ENCODE measurements at regions not wholly inside any gene's neighbourhood (a gene's known extent, or its start where the extent isn't known, plus 50 kb on each side); places are given as distances from the start of the nearest gene placed in this dataset.

- WGBS (ENCODE audit: insufficient coverage), result 40% methylated on average over 2 of the region's 4 CpGs
- DNase-seq, result no peak
- no peak overlapping the region for H3K4me3 ChIP-seq (ENCODE audit: low read length)
- no peaks in the 10 kb centered on the region for H3K27me3 ChIP-seq (ENCODE audit: control insufficient read depth, insufficient read depth, low read length)
- H3K27ac ChIP-seq (ENCODE audit: low read length), result no peak overlapping the region
- no peaks in the 10 kb centered on the region for H3K36me3 ChIP-seq (ENCODE audit: control insufficient read depth, insufficient read depth, low read length)
- no peaks in the 10 kb centered on the region for H3K9me3 ChIP-seq (replicated peaks; ENCODE audit: control insufficient read depth, low read depth, low read length)
- H3K4me1 ChIP-seq (ENCODE audit: control insufficient read depth, insufficient read depth, low read length), result no peaks in the 10 kb centered on the region
Observed at GRCh38 chr4:156710365-156711192, 261.0 kb downstream of the PDGFC start.

GRCh38 chr4:156705311-156705710 lies 266.3 kb downstream of the PDGFC start:
- H3K4me3 ChIP-seq (ENCODE audit: low read length), result no peak overlapping the region
- WGBS (ENCODE audit: insufficient coverage), result no CpG with 5 or more reads among the region's 1 CpG
- H3K27ac ChIP-seq (ENCODE audit: low read length), result no peak overlapping the region
- no peaks in the 10 kb centered on the region for H3K36me3 ChIP-seq (ENCODE audit: control insufficient read depth, insufficient read depth, low read length)
- H3K4me1 ChIP-seq (ENCODE audit: control insufficient read depth, insufficient read depth, low read length), result no peaks in the 10 kb centered on the region
- no peaks in the 10 kb centered on the region for H3K9me3 ChIP-seq (replicated peaks; ENCODE audit: control insufficient read depth, low read depth, low read length)
- H3K27me3 ChIP-seq (ENCODE audit: control insufficient read depth, insufficient read depth, low read length), result no peaks in the 10 kb centered on the region
- no peak for DNase-seq

DNA sequence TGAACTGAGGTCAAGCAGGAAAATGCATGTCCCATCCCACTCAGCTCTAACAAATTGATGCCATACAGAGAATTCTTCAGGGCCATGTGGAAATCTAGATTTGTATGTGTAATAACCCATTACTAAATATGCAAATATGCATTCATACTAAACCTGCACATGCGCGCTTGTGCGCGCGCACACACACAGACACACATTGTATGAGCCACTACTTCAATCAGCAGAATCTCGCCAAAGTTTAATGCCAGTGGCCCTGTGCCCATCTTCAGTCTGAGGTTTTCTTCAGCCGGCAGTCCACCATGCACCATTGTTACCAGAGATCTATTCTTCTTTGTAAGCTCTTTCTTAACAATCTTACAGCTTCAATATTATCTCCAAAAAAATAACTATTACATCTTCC lies 276.4 kb downstream of the PDGFC start:
- Histone ChIP-seq H3K27ac (ENCODE audit: low read length) (no peak overlapping the region), H3K4me1 (ENCODE audit: control insufficient read depth, insufficient read depth, low read length) (no peaks in the 10 kb centered on the region), H3K27me3 (ENCODE audit: control insufficient read depth, insufficient read depth, low read length) (no peaks in the 10 kb centered on the region), H3K4me3 (ENCODE audit: low read length) (no peak overlapping the region), H3K9me3 (replicated peaks; ENCODE audit: control insufficient read depth, low read depth, low read length) (no peaks in the 10 kb centered on the region), H3K36me3 (ENCODE audit: control insufficient read depth, insufficient read depth, low read length) (no peaks in the 10 kb centered on the region)
- WGBS (ENCODE audit: insufficient coverage), result 78% methylated on average over 7 of the region's 7 CpGs
- DNase-seq, result no peak

- no peaks in the 10 kb centered on the region for H3K36me3 ChIP-seq (ENCODE audit: control insufficient read depth, insufficient read depth, low read length)
- H3K4me1 ChIP-seq (ENCODE audit: control insufficient read depth, insufficient read depth, low read length), result no peaks in the 10 kb centered on the region
- H3K27ac ChIP-seq (ENCODE audit: low read length), result no peak overlapping the region
- DNase-seq, result no peak
- WGBS (ENCODE audit: insufficient coverage), result 48% methylated on average over 3 of the region's 3 CpGs
- H3K9me3 ChIP-seq (replicated peaks; ENCODE audit: control insufficient read depth, low read depth, low read length), result no peaks in the 10 kb centered on the region
- no peak overlapping the region for H3K4me3 ChIP-seq (ENCODE audit: low read length)
- no peaks in the 10 kb centered on the region for H3K27me3 ChIP-seq (ENCODE audit: control insufficient read depth, insufficient read depth, low read length)
Observed at GRCh38 chr4:156694413-156694812, 277.2 kb downstream of the PDGFC start.

GRCh38 chr4:156693557-156693956 lies 278.0 kb downstream of the PDGFC start:
- Histone ChIP-seq H3K9me3 (replicated peaks; ENCODE audit: control insufficient read depth, low read depth, low read length) (no peaks in the 10 kb centered on the region), H3K27ac (ENCODE audit: low read length) (no peak overlapping the region), H3K4me1 (ENCODE audit: control insufficient read depth, insufficient read depth, low read length) (no peaks in the 10 kb centered on the region), H3K27me3 (ENCODE audit: control insufficient read depth, insufficient read depth, low read length) (no peaks in the 10 kb centered on the region), H3K4me3 (ENCODE audit: low read length) (no peak overlapping the region), H3K36me3 (ENCODE audit: control insufficient read depth, insufficient read depth, low read length) (no peaks in the 10 kb centered on the region)
- no peak for DNase-seq
- WGBS (ENCODE audit: insufficient coverage), result no CpG with 5 or more reads among the region's 1 CpG

DNA sequence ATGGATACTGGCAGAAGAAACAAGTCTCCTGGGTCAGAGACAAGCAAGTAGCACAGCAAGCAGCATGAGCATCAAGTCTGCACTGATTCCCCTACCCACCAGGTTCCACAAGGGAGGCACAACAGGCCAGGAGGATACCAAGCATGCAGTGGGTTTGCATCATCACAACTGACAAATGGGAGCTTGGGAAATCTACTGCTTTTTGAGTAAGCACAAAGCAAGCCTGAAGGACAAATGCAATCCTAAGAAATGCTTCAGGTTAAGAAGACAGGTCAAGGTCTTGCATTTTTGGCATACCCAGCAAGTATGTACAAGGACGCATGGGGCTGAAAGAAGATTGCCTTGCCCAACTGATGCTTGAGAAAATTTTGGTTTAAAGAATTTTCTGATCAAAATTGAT lies 279.6 kb downstream of the PDGFC start:
- no CpG with 5 or more reads among the region's 1 CpG for WGBS (ENCODE audit: insufficient coverage)
- Histone ChIP-seq H3K27me3 (ENCODE audit: control insufficient read depth, insufficient read depth, low read length) (no peaks in the 10 kb centered on the region), H3K27ac (ENCODE audit: low read length) (no peak overlapping the region), H3K4me1 (ENCODE audit: control insufficient read depth, insufficient read depth, low read length) (no peaks in the 10 kb centered on the region), H3K9me3 (replicated peaks; ENCODE audit: control insufficient read depth, low read depth, low read length) (no peaks in the 10 kb centered on the region), H3K4me3 (ENCODE audit: low read length) (no peak overlapping the region), H3K36me3 (ENCODE audit: control insufficient read depth, insufficient read depth, low read length) (no peaks in the 10 kb centered on the region)
- no peak for DNase-seq

- no peaks in the 10 kb centered on the region for H3K27me3 ChIP-seq (ENCODE audit: control insufficient read depth, insufficient read depth, low read length)
- H3K27ac ChIP-seq (ENCODE audit: low read length), result no peak overlapping the region
- no peaks in the 10 kb centered on the region for H3K9me3 ChIP-seq (replicated peaks; ENCODE audit: control insufficient read depth, low read depth, low read length)
- no CpG with 5 or more reads among the region's 2 CpGs for WGBS (ENCODE audit: insufficient coverage)
- no peak for DNase-seq
- no peaks in the 10 kb centered on the region for H3K36me3 ChIP-seq (ENCODE audit: control insufficient read depth, insufficient read depth, low read length)
- no peak overlapping the region for H3K4me3 ChIP-seq (ENCODE audit: low read length)
- no peaks in the 10 kb centered on the region for H3K4me1 ChIP-seq (ENCODE audit: control insufficient read depth, insufficient read depth, low read length)
Observed at GRCh38 chr4:156690572-156690971, 281.0 kb downstream of the PDGFC start.

DNA sequence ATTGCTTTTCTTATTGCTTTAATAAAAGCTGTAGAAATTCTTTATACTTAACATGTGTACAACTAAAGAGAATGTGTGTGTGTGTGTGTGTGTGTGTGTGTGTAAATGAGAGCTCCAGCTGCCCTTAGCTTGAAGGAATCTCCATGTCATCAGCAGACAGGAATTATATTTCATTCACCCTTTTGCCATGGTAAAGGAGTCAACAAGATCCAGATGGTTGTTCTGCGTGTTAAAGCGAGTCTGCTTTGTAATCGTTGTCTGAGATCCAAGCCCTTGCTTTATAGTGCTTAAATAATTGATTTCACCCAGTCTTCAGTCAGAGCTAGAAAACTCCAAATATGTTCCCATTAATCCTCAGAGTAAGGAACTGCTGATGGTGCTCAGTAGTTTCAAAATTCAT lies 285.5 kb downstream of the PDGFC start:
- no peaks in the 10 kb centered on the region for H3K9me3 ChIP-seq (replicated peaks; ENCODE audit: control insufficient read depth, low read depth, low read length)
- WGBS (ENCODE audit: insufficient coverage), result no CpG with 5 or more reads among the region's 3 CpGs
- no peaks in the 10 kb centered on the region for H3K36me3 ChIP-seq (ENCODE audit: control insufficient read depth, insufficient read depth, low read length)
- no peak overlapping the region for H3K27ac ChIP-seq (ENCODE audit: low read length)
- H3K4me3 ChIP-seq (ENCODE audit: low read length), result no peak overlapping the region
- H3K4me1 ChIP-seq (ENCODE audit: control insufficient read depth, insufficient read depth, low read length), result no peaks in the 10 kb centered on the region
- H3K27me3 ChIP-seq (ENCODE audit: control insufficient read depth, insufficient read depth, low read length), result no peaks in the 10 kb centered on the region
- peak; percentile 94 for DNase-seq

DNA sequence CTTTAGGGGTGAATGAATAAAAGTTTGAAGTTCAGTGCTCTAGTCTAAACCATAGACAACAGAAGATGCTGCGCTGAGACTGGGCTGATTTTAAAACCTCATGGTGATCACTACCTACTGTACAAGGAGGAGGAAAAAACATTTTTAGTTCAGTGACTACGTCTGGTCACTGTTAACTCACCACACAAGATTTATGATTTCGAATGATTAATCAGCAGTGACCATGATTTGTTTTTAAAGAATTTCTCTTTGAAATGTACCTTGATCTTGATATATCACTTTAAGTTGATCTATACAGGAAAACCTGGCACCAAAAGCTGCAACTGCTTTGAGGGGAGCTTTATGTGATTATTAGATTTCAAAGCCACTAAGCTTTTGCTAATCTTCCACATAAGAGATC lies 286.3 kb downstream of the PDGFC start:
- no peaks in the 10 kb centered on the region for H3K27me3 ChIP-seq (ENCODE audit: control insufficient read depth, insufficient read depth, low read length)
- H3K4me3 ChIP-seq (ENCODE audit: low read length), result no peak overlapping the region
- DNase-seq, result no peak
- H3K4me1 ChIP-seq (ENCODE audit: control insufficient read depth, insufficient read depth, low read length), result no peaks in the 10 kb centered on the region
- no CpG with 5 or more reads among the region's 3 CpGs for WGBS (ENCODE audit: insufficient coverage)
- no peaks in the 10 kb centered on the region for H3K9me3 ChIP-seq (replicated peaks; ENCODE audit: control insufficient read depth, low read depth, low read length)
- no peak overlapping the region for H3K27ac ChIP-seq (ENCODE audit: low read length)
- H3K36me3 ChIP-seq (ENCODE audit: control insufficient read depth, insufficient read depth, low read length), result no peaks in the 10 kb centered on the region

- Histone ChIP-seq H3K9me3 (replicated peaks; ENCODE audit: control insufficient read depth, low read depth, low read length) (no peaks in the 10 kb centered on the region), H3K4me3 (ENCODE audit: low read length) (no peak overlapping the region), H3K36me3 (ENCODE audit: control insufficient read depth, insufficient read depth, low read length) (no peaks in the 10 kb centered on the region), H3K27ac (ENCODE audit: low read length) (no peak overlapping the region), H3K27me3 (ENCODE audit: control insufficient read depth, insufficient read depth, low read length) (no peaks in the 10 kb centered on the region), H3K4me1 (ENCODE audit: control insufficient read depth, insufficient read depth, low read length) (peaks cover 4% of the 10 kb centered on the region)
- WGBS (ENCODE audit: insufficient coverage), result 21% methylated on average over 2 of the region's 4 CpGs
- peak; percentile 29 for DNase-seq
Observed at GRCh38 chr4:156677656-156678055, 293.9 kb downstream of the PDGFC start.

DNA sequence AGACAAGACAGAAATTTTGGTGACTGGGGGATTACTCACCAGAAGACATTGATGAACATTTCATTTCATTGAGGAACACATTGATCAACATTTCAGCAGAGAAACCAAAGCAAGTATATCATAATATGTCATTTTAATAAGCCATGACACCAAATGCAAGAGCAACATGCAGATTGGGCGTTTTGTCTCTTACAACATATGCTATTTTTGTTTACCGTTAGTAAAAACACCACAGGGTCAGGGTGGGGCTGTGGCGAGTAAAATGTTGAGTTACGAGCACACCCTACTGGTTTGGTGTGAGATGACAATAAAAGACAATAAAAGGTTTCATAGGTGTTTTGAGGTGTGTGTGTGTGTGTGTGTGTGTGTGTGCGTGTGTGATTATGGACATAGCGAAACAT lies 294.5 kb downstream of the PDGFC start:
- Histone ChIP-seq H3K4me3 (ENCODE audit: low read length) (no peak overlapping the region), H3K36me3 (ENCODE audit: control insufficient read depth, insufficient read depth, low read length) (no peaks in the 10 kb centered on the region), H3K27me3 (ENCODE audit: control insufficient read depth, insufficient read depth, low read length) (no peaks in the 10 kb centered on the region), H3K4me1 (ENCODE audit: control insufficient read depth, insufficient read depth, low read length) (peaks cover 7% of the 10 kb centered on the region), H3K9me3 (replicated peaks; ENCODE audit: control insufficient read depth, low read depth, low read length) (no peaks in the 10 kb centered on the region), H3K27ac (ENCODE audit: low read length) (no peak overlapping the region)
- no CpG with 5 or more reads among the region's 6 CpGs for WGBS (ENCODE audit: insufficient coverage)
- DNase-seq, result peak; percentile 47

All from muscle of leg (tissue), 3 donors.